ENCODE measurements at regions not wholly inside any gene's neighbourhood (a gene's known extent, or its start where the extent isn't known, plus 50 kb on each side); places are given as distances from the start of the nearest gene placed in this dataset.

DNA sequence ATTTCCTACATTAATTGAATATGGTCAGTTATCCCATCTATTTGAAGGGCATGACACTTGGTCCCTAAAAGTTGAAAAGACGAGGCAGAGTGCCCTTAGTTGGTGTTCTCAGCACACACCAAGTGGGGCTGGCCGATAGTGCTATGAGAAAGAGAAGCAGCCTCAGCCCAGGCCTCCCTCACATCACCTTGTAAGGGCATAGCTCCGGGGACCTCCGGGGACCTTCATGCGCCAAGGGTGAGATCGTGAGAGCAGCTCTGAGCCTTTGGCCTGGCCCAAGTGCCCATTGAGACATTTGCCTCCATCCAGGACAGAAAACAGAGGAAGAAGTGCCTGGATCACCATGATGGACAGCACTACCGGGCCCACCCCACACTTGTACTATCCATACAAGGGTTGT lies 244.3 kb upstream of the COPS8 start:
- Histone ChIP-seq H3K4me1 (replicated peaks in 1 of 2; ENCODE audit: control insufficient read depth in 2 of 2, insufficient read depth in 2 of 2, low read length in 2 of 2) (no peaks in the 10 kb centered on the region), H3K36me3 (ENCODE audit: control insufficient read depth, insufficient read depth, low read length) (no peaks in the 10 kb centered on the region), H4K20me1 (replicated peaks; ENCODE audit: control insufficient read depth, insufficient read depth, low read length) (no peaks in the 10 kb centered on the region), H3K9ac (ENCODE audit: insufficient read depth in 1 of 2, low read depth in 2 of 2, low read length in 2 of 2) (no peak overlapping the region), H3K9me1 (ENCODE audit: control insufficient read depth, insufficient read depth, low read length) (no peaks in the 10 kb centered on the region), H3K27ac (ENCODE audit: extremely low read depth, low read depth, low read length) (no peak overlapping the region), H2AFZ (ENCODE audit: low read depth, low read length) (no peak overlapping the region), H3K9me3 (replicated peaks; ENCODE audit: control insufficient read depth, insufficient read depth, low read depth, low read length) (no peaks in the 10 kb centered on the region), H3K4me3 (no peak overlapping the region), H3K27me3 (ENCODE audit: control insufficient read depth in 2 of 2, insufficient read depth in 2 of 2, low read length in 2 of 2) (no peaks in the 10 kb centered on the region), H3K4me2 (ENCODE audit: insufficient read depth, low read length) (no peak overlapping the region), H3K79me2 (ENCODE audit: control insufficient read depth, insufficient read depth, low read length) (no peaks in the 10 kb centered on the region)
- POLR2A ChIA-PET: no interaction called here
- BruUV-seq (replicated peaks): no TSS peak
- in situ Hi-C loops (cut with MboI): no loop called here
- TF ChIP-seq, protein P1, sequence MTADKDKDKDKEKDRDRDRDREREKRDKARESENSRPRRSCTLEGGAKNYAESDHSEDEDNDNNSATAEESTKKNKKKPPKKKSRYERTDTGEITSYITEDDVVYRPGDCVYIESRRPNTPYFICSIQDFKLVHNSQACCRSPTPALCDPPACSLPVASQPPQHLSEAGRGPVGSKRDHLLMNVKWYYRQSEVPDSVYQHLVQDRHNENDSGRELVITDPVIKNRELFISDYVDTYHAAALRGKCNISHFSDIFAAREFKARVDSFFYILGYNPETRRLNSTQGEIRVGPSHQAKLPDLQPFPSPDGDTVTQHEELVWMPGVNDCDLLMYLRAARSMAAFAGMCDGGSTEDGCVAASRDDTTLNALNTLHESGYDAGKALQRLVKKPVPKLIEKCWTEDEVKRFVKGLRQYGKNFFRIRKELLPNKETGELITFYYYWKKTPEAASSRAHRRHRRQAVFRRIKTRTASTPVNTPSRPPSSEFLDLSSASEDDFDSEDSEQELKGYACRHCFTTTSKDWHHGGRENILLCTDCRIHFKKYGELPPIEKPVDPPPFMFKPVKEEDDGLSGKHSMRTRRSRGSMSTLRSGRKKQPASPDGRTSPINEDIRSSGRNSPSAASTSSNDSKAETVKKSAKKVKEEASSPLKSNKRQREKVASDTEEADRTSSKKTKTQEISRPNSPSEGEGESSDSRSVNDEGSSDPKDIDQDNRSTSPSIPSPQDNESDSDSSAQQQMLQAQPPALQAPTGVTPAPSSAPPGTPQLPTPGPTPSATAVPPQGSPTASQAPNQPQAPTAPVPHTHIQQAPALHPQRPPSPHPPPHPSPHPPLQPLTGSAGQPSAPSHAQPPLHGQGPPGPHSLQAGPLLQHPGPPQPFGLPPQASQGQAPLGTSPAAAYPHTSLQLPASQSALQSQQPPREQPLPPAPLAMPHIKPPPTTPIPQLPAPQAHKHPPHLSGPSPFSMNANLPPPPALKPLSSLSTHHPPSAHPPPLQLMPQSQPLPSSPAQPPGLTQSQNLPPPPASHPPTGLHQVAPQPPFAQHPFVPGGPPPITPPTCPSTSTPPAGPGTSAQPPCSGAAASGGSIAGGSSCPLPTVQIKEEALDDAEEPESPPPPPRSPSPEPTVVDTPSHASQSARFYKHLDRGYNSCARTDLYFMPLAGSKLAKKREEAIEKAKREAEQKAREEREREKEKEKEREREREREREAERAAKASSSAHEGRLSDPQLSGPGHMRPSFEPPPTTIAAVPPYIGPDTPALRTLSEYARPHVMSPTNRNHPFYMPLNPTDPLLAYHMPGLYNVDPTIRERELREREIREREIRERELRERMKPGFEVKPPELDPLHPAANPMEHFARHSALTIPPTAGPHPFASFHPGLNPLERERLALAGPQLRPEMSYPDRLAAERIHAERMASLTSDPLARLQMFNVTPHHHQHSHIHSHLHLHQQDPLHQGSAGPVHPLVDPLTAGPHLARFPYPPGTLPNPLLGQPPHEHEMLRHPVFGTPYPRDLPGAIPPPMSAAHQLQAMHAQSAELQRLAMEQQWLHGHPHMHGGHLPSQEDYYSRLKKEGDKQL (CRISPR knock-in tag; IDR thresholded peaks at IDR 0.05; ENCODE audit: borderline replicate concordance): no peak
- TF ChIP-seq, protein P2, sequence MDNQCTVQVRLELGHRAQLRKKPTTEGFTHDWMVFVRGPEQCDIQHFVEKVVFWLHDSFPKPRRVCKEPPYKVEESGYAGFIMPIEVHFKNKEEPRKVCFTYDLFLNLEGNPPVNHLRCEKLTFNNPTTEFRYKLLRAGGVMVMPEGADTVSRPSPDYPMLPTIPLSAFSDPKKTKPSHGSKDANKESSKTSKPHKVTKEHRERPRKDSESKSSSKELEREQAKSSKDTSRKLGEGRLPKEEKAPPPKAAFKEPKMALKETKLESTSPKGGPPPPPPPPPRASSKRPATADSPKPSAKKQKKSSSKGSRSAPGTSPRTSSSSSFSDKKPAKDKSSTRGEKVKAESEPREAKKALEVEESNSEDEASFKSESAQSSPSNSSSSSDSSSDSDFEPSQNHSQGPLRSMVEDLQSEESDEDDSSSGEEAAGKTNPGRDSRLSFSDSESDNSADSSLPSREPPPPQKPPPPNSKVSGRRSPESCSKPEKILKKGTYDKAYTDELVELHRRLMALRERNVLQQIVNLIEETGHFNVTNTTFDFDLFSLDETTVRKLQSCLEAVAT (IDR thresholded peaks at IDR 0.05): no peak
- TF ChIP-seq ZNF354B (CRISPR knock-in tag; IDR thresholded peaks at IDR 0.05) (no peak), ZNF699 (CRISPR knock-in tag; IDR thresholded peaks at IDR 0.05; ENCODE audit: insufficient replicate concordance) (no peak), TRIM28 (IDR thresholded peaks at IDR 0.05) (no peak), FIP1L1 (IDR thresholded peaks at IDR 0.05; ENCODE audit: low read depth, low read length, poor library complexity, severe bottlenecking) (no peak), ZNF143 (CRISPR knock-in tag; IDR thresholded peaks at IDR 0.05) (no peak), NFATC3 (IDR thresholded peaks at IDR 0.05) (no peak), ZNF274 (IDR thresholded peaks at IDR 0.05; ENCODE audit: borderline replicate concordance, low read depth, low read length) (no peak), U2AF2 (optimal IDR thresholded peaks at IDR 0.05; ENCODE audit: low read depth, low read length) (no peak), ZNF347 (CRISPR knock-in tag; IDR thresholded peaks at IDR 0.05; ENCODE audit: low read depth) (no peak)
- TF ChIP-seq, protein P3, sequence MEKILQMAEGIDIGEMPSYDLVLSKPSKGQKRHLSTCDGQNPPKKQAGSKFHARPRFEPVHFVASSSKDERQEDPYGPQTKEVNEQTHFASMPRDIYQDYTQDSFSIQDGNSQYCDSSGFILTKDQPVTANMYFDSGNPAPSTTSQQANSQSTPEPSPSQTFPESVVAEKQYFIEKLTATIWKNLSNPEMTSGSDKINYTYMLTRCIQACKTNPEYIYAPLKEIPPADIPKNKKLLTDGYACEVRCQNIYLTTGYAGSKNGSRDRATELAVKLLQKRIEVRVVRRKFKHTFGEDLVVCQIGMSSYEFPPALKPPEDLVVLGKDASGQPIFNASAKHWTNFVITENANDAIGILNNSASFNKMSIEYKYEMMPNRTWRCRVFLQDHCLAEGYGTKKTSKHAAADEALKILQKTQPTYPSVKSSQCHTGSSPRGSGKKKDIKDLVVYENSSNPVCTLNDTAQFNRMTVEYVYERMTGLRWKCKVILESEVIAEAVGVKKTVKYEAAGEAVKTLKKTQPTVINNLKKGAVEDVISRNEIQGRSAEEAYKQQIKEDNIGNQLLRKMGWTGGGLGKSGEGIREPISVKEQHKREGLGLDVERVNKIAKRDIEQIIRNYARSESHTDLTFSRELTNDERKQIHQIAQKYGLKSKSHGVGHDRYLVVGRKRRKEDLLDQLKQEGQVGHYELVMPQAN (IDR thresholded peaks at IDR 0.05; ENCODE audit: borderline replicate concordance): no peak
- WGBS (ENCODE audit: insufficient coverage, low coverage, missing lambda C conversion rate): 0% methylated on average over 5 of the region's 7 CpGs
- intact Hi-C loops (cut with micrococcal nuclease): no loop called here
- no peak for DNase-seq (ENCODE audit: extremely low read depth in 1 of 4, low spot score in 3 of 4)
- no peak for FAIRE-seq
- CTCF ChIA-PET (ENCODE audit: low intra/inter-chr PET ratio): no interaction called here
- ATAC-seq: no peak

Data from K562 (cell line).